PC-3 (cell line): ENCODE measurements at regions not wholly inside any gene's neighbourhood (a gene's known extent, or its start where the extent isn't known, plus 50 kb on each side); places are given as distances from the start of the nearest gene placed in this dataset.

Experiments used
- ATAC-seq: fragments of 200-7000 bp; cut with Tn5 transposase; 2 replicates; pipeline ENCODE4 v1.9.1; 2020; ENCODE audit warnings: mild to moderate bottlenecking, moderate library complexity
- BruUV-seq: library from RNA; stranded (reverse); fragments of 400-500 nt; replicated peaks from 2 replicates; lab custom pipeline; 2021; lab: Mats Ljungman, UMichigan
- CTCF ChIA-PET: fragments of 300-600 bp; sonication (Branson Sonifier 250); formaldehyde crosslinking; loops from one replicate; lab custom pipeline; 2022; ENCODE audit warnings: antibody characterized with exemption; lab: Charles Lee
- POLR2A ChIA-PET: fragments of 300-600 bp; sonication (Branson Sonifier 250); formaldehyde crosslinking; loops from one replicate; lab custom pipeline; 2022; ENCODE audit warnings: antibody characterized with exemption; ENCODE audit not compliant: unreplicated experiment; lab: Charles Lee
- DNase-seq: peaks from one replicate; pipeline ENCODE4 v3.0.0-alpha.2; 2015
- H2AFZ ChIP-seq: fragments of 300-600 bp; sonication (generic); 2 replicates; pipeline ENCODE4 v1.6.0; 2016; ENCODE audit warnings: antibody characterized with exemption, low read length
- H3F3A ChIP-seq: fragments of 300-600 bp; sonication (generic); one replicate; pipeline ENCODE4 v1.6.0; 2017; ENCODE audit warnings: antibody characterized with exemption, low read length, control low read depth, mild to moderate bottlenecking; ENCODE audit not compliant: unreplicated experiment
- H3K27ac ChIP-seq: fragments of 300-600 bp; sonication (generic); 2 replicates; pipeline ENCODE4 v1.5.1; 2016; ENCODE audit warnings: mild to moderate bottlenecking, low read length
- H3K27me3 ChIP-seq: fragments of 300-600 bp; sonication (generic); 2 replicates; pipeline ENCODE4 v1.6.1; 2016; ENCODE audit warnings: low read length, mixed read lengths
- H3K36me3 ChIP-seq: fragments of 300-600 bp; sonication (generic); 2 replicates; pipeline ENCODE4 v1.6.1; 2016; ENCODE audit warnings: low read depth, mixed run types, low read length, mixed read lengths
- H3K4me1 ChIP-seq: fragments of 300-600 bp; sonication (generic); 2 replicates; pipeline ENCODE4 v1.5.1; 2016; ENCODE audit warnings: low read length; ENCODE audit not compliant: insufficient read depth
- H3K4me2 ChIP-seq: fragments of 300-600 bp; sonication (generic); 2 replicates; pipeline ENCODE4 v1.6.0; 2016; ENCODE audit warnings: low read length
- H3K4me3 ChIP-seq: fragments of 300-600 bp; sonication (generic); 2 replicates; pipeline ENCODE4 v1.5.1; 2016; ENCODE audit warnings: mild to moderate bottlenecking, low read length, mixed read lengths
- H3K79me2 ChIP-seq: fragments of 300-600 bp; sonication (generic); 2 replicates; pipeline ENCODE4 v1.6.1; 2017; ENCODE audit warnings: low read length, mixed read lengths
- H3K9ac ChIP-seq: fragments of 300-600 bp; sonication (generic); 2 replicates; pipeline ENCODE4 v1.6.0; 2016; ENCODE audit warnings: mild to moderate bottlenecking, low read length
- H3K9me2 ChIP-seq: fragments of 300-600 bp; sonication (generic); replicated peaks from 2 replicates; pipeline ENCODE4 v1.6.1; 2016; ENCODE audit warnings: mixed run types, low read length, mixed read lengths
- H3K9me3 ChIP-seq: fragments of 300-600 bp; sonication (generic); 2 replicates; pipeline ENCODE4 v1.6.1; 2016; ENCODE audit warnings: low read length, mixed read lengths
- H4K20me1 ChIP-seq: fragments of 300-600 bp; sonication (generic); 2 replicates; pipeline ENCODE4 v1.6.1; 2016; ENCODE audit warnings: low read length, mixed read lengths
- CTCF ChIP-seq: fragments of 300-600 bp; sonication (generic); conservative IDR thresholded peaks from 2 replicates; pipeline ENCODE4 v1.5.1; 2017; ENCODE audit warnings: antibody characterized with exemption, low read depth, mild to moderate bottlenecking, low read length
- EZH2 ChIP-seq: fragments of 300-600 bp; sonication (generic); IDR thresholded peaks from one replicate; pipeline ENCODE4 v1.6.1; 2017; ENCODE audit warnings: antibody characterized with exemption, mild to moderate bottlenecking, low read length; ENCODE audit not compliant: unreplicated experiment
- EZH2phosphoT487 ChIP-seq: fragments of 300-600 bp; sonication (generic); IDR thresholded peaks from 2 replicates; pipeline ENCODE4 v1.6.1; 2018; ENCODE audit warnings: mild to moderate bottlenecking, antibody characterized with exemption, low read length, borderline replicate concordance
- intact Hi-C: fragments of 100-400 bp; cut with micrococcal nuclease; formaldehyde crosslinking; loops from 2 replicates; pipeline ENCODE4 v1.9.0; 2023

GRCh38 chr20:7078804-7079203, 311.3 kb downstream of the BMP2 start:
- intact Hi-C loops = no loop called here
- no peak overlapping the region for H2AFZ ChIP-seq
- ChIA-PET POLR2A (no interaction called here), CTCF (no interaction called here)
- no peaks in the 10 kb centered on the region for H4K20me1 ChIP-seq
- no peaks in the 10 kb centered on the region for H3K79me2 ChIP-seq
- no peak overlapping the region for H3K4me3 ChIP-seq
- DNase-seq (no peak), ATAC-seq (no peak)
- no peak overlapping the region for H3K4me2 ChIP-seq
- H3K27ac ChIP-seq = no peak overlapping the region
- no peaks in the 10 kb centered on the region for H3K9me3 ChIP-seq
- TF ChIP-seq EZH2phosphoT487 (no peak), EZH2 (no peak), CTCF (no peak)
- no peaks in the 10 kb centered on the region for H3K9me2 ChIP-seq
- H3K36me3 ChIP-seq = no peaks in the 10 kb centered on the region
- BruUV-seq = no TSS peak
- no peaks in the 10 kb centered on the region for H3F3A ChIP-seq
- no peak overlapping the region for H3K9ac ChIP-seq
- no peaks in the 10 kb centered on the region for H3K4me1 ChIP-seq
- peaks cover 14% of the 10 kb centered on the region for H3K27me3 ChIP-seq

GRCh38 chr20:7080472-7080871, 313.0 kb downstream of the BMP2 start:
- no peaks in the 10 kb centered on the region for H3K79me2 ChIP-seq
- DNase-seq (no peak), ATAC-seq (no peak)
- CTCF ChIA-PET = no interaction called here
- H2AFZ ChIP-seq = no peak overlapping the region
- no peak for TF ChIP-seq EZH2
- no peak for TF ChIP-seq CTCF
- TF ChIP-seq EZH2phosphoT487 = no peak
- H3K4me3 ChIP-seq = no peak overlapping the region
- intact Hi-C loops = no loop called here
- no peaks in the 10 kb centered on the region for H3K4me1 ChIP-seq
- POLR2A ChIA-PET = no interaction called here
- H3F3A ChIP-seq = no peaks in the 10 kb centered on the region
- no peaks in the 10 kb centered on the region for H3K36me3 ChIP-seq
- peaks cover 19% of the 10 kb centered on the region for H3K27me3 ChIP-seq
- BruUV-seq = no TSS peak
- no peaks in the 10 kb centered on the region for H3K9me3 ChIP-seq
- no peak overlapping the region for H3K27ac ChIP-seq
- H3K9ac ChIP-seq = no peak overlapping the region
- H3K9me2 ChIP-seq = no peaks in the 10 kb centered on the region
- H3K4me2 ChIP-seq = no peak overlapping the region
- no peaks in the 10 kb centered on the region for H4K20me1 ChIP-seq

GRCh38 chr20:7085467-7085866, 318.0 kb downstream of the BMP2 start:
- no peak for DNase-seq
- Histone ChIP-seq H3K9me3 (no peaks in the 10 kb centered on the region), H3K4me2 (no peak overlapping the region), H3K27ac (no peak overlapping the region), H3K4me3 (no peak overlapping the region), H4K20me1 (no peaks in the 10 kb centered on the region), H3K9ac (no peak overlapping the region), H3K27me3 (peaks cover 42% of the 10 kb centered on the region), H3K36me3 (no peaks in the 10 kb centered on the region), H3F3A (no peaks in the 10 kb centered on the region), H3K9me2 (no peaks in the 10 kb centered on the region), H3K79me2 (no peaks in the 10 kb centered on the region), H3K4me1 (no peaks in the 10 kb centered on the region), H2AFZ (no peak overlapping the region)
- intact Hi-C loops = no loop called here
- POLR2A ChIA-PET = no interaction called here
- ATAC-seq = no peak
- CTCF ChIA-PET = no interaction called here
- TF ChIP-seq CTCF = no peak
- TF ChIP-seq EZH2 = no peak
- TF ChIP-seq EZH2phosphoT487 = no peak
- no TSS peak for BruUV-seq
